Trophoblast cell (in vitro differentiated cells and primary cell): ENCODE measurements at regions not wholly inside any gene's neighbourhood (a gene's known extent, or its start where the extent isn't known, plus 50 kb on each side); places are given as distances from the start of the nearest gene placed in this dataset.

ENCODE experiments used
- DNase-seq, 2 donors: peaks; one replicate each; pipeline ENCODE4 v3.0.0-alpha.2; 2016
- H2AFZ ChIP-seq: 2 replicates; pipeline ENCODE4 v1.6.1; 2013; ENCODE audit warnings: low read length, moderate library complexity, mild to moderate bottlenecking; ENCODE audit not compliant: insufficient read depth, poor library complexity
- H2AK5ac ChIP-seq: 2 replicates; pipeline ENCODE4 v1.6.1; 2013; ENCODE audit warnings: mild to moderate bottlenecking, low read length
- H2BK120ac ChIP-seq: 2 replicates; pipeline ENCODE4 v1.6.1; 2013; ENCODE audit warnings: low read length, mild to moderate bottlenecking, moderate library complexity; ENCODE audit not compliant: insufficient read depth, poor library complexity
- H2BK12ac ChIP-seq: 2 replicates; pipeline ENCODE4 v1.6.1; 2013; ENCODE audit warnings: mild to moderate bottlenecking, low read length, moderate library complexity
- H2BK5ac ChIP-seq: 2 replicates; pipeline ENCODE4 v1.6.1; 2013; ENCODE audit warnings: low read length, low read depth, moderate library complexity, mild to moderate bottlenecking; ENCODE audit not compliant: poor library complexity
- H3K14ac ChIP-seq: 2 replicates; pipeline ENCODE4 v1.6.1; 2013; ENCODE audit warnings: mild to moderate bottlenecking, low read length
- H3K18ac ChIP-seq: 2 replicates; pipeline ENCODE4 v1.6.1; 2013; ENCODE audit warnings: mild to moderate bottlenecking, low read length
- H3K23ac ChIP-seq: 2 replicates; pipeline ENCODE4 v1.6.1; 2013; ENCODE audit warnings: low read length
- H3K27ac ChIP-seq: 2 replicates; pipeline ENCODE4 v1.5.1; 2013; ENCODE audit warnings: low read depth, mild to moderate bottlenecking, inconsistent platforms, low read length, moderate library complexity
- H3K27me3 ChIP-seq: 2 replicates; pipeline ENCODE4 v1.6.1; 2013; ENCODE audit warnings: inconsistent platforms, mild to moderate bottlenecking, low read length, moderate library complexity; ENCODE audit not compliant: insufficient read depth
- H3K36me3 ChIP-seq, 2 experiments: 1 replicate in 1 of 2; 2 replicates in 1 of 2; pipeline ENCODE4 v1.6.1; 2013; ENCODE audit warnings: low read length in 2 of 2, mild to moderate bottlenecking in 2 of 2, moderate library complexity in 1 of 2; ENCODE audit not compliant: insufficient read depth in 2 of 2, control insufficient read depth in 1 of 2
- H3K4ac ChIP-seq: 2 replicates; pipeline ENCODE4 v1.6.1; 2013; ENCODE audit warnings: low read depth, mild to moderate bottlenecking, low read length, moderate library complexity
- H3K4me1 ChIP-seq, 2 experiments: 1 replicate in 1 of 2; 2 replicates in 1 of 2; pipeline ENCODE4 v1.6.1; 2013; ENCODE audit warnings: low read length in 2 of 2, mild to moderate bottlenecking in 2 of 2, moderate library complexity in 1 of 2; ENCODE audit not compliant: insufficient read depth in 2 of 2, control insufficient read depth in 1 of 2
- H3K4me2 ChIP-seq: 2 replicates; pipeline ENCODE4 v1.6.1; 2013; ENCODE audit warnings: inconsistent platforms, mild to moderate bottlenecking, low read length, moderate library complexity
- H3K4me3 ChIP-seq: 2 replicates; pipeline ENCODE4 v1.5.1; 2013; ENCODE audit warnings: mild to moderate bottlenecking, low read depth, low read length, inconsistent platforms
- H3K79me1 ChIP-seq: one replicate; pipeline ENCODE4 v1.6.1; 2013; ENCODE audit warnings: low read length
- H3K79me2 ChIP-seq: 2 replicates; pipeline ENCODE4 v1.6.1; 2013; ENCODE audit warnings: low read length, mild to moderate bottlenecking; ENCODE audit not compliant: control insufficient read depth, insufficient read depth, poor library complexity
- H3K9ac ChIP-seq: 2 replicates; pipeline ENCODE4 v1.6.1; 2013; ENCODE audit warnings: mild to moderate bottlenecking, low read length
- H3K9me3 ChIP-seq: 2 replicates; pipeline ENCODE4 v1.6.1; 2013; ENCODE audit warnings: low read depth, mild to moderate bottlenecking, control low read depth, inconsistent platforms, low read length; ENCODE audit not compliant: insufficient read depth
- H4K12ac ChIP-seq: 2 replicates; pipeline ENCODE4 v1.6.1; 2013; ENCODE audit warnings: low read depth, mild to moderate bottlenecking, low read length, moderate library complexity
- H4K8ac ChIP-seq: 2 replicates; pipeline ENCODE4 v1.6.1; 2013; ENCODE audit warnings: low read depth, mild to moderate bottlenecking, low read length, moderate library complexity
- H4K91ac ChIP-seq: one replicate; pipeline ENCODE4 v1.6.1; 2013; ENCODE audit warnings: low read depth, mild to moderate bottlenecking, low read length, moderate library complexity
- WGBS: extraction: QIAGEN DNeasy Blood & Tissue Kit; methylation state at CpG from one replicate; pipeline ENCODE4 v1.1.7; 2013; ENCODE audit warnings: missing lambda C conversion rate; ENCODE audit not compliant: insufficient read length, insufficient coverage; ENCODE audit errors: extremely low coverage; 5-methylcytosine and 5-hydroxymethylcytosine counted together

- Histone ChIP-seq H3K79me2 (no peaks in the 10 kb centered on the region), H3K9ac (no peak overlapping the region), H3K4me3 (no peak overlapping the region), H2BK120ac (no peak overlapping the region), H2BK12ac (no peak overlapping the region), H2AFZ (no peak overlapping the region), H4K91ac (no peak overlapping the region), H2AK5ac (no peak overlapping the region), H3K23ac (no peak overlapping the region), H4K12ac (no peak overlapping the region), H3K36me3 (no peaks in the 10 kb centered on the region), H3K4me1 (peaks cover 0 to 3% of the 10 kb centered on the region in 2 experiments), H4K8ac (no peak overlapping the region), H3K27ac (no peak overlapping the region), H3K18ac (no peak overlapping the region), H3K4ac (no peak overlapping the region), H3K27me3 (no peaks in the 10 kb centered on the region), H3K14ac (no peak overlapping the region), H2BK5ac (no peak overlapping the region), H3K79me1 (no peaks in the 10 kb centered on the region), H3K4me2 (no peak overlapping the region), H3K9me3 (no peaks in the 10 kb centered on the region)
- no CpG with 5 or more reads among the region's 5 CpGs for WGBS
- no peak for DNase-seq
These were observed 64.7 kb upstream of the ACSL1 start for GRCh38 chr4:184890499-184890898.

- Histone ChIP-seq H3K79me1 (no peaks in the 10 kb centered on the region), H4K91ac (no peak overlapping the region), H3K4me1 (peaks cover 0 to 3% of the 10 kb centered on the region in 2 experiments), H3K79me2 (no peaks in the 10 kb centered on the region), H3K23ac (no peak overlapping the region), H2BK120ac (no peak overlapping the region), H3K27me3 (no peaks in the 10 kb centered on the region), H3K27ac (no peak overlapping the region), H3K18ac (no peak overlapping the region), H3K36me3 (no peaks in the 10 kb centered on the region), H3K14ac (no peak overlapping the region), H2AK5ac (no peak overlapping the region), H2BK5ac (no peak overlapping the region), H4K8ac (no peak overlapping the region), H3K9ac (no peak overlapping the region), H3K4ac (no peak overlapping the region), H3K9me3 (no peaks in the 10 kb centered on the region), H2BK12ac (no peak overlapping the region), H3K4me2 (no peak overlapping the region), H4K12ac (no peak overlapping the region), H2AFZ (no peak overlapping the region), H3K4me3 (no peak overlapping the region)
- no CpG with 5 or more reads among the region's 2 CpGs for WGBS
- no peak for DNase-seq
These were observed 66.1 kb upstream of the ACSL1 start for GRCh38 chr4:184891816-184892397.

DNA sequence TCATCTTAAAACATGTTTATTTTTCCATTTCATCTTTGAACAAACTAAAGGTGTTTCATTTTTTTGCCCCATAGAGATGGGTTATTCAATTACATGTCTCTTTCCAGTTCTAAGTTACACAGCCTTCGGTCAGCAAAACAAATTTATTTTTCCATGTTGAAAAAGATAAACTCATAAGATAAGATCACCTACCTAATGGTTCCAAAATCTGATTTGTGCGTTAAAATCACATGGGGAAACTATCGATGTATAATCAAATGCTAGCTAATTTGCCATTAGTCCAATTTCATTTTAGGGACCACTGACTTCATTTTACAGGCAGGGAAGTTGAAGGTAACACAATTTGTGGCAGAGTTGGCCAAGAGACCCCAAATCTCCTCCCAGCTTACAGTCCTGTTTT, 67.2 kb upstream of the ACSL1 start:
- Histone ChIP-seq H2AFZ (no peak overlapping the region), H3K27ac (no peak overlapping the region), H4K12ac (no peak overlapping the region), H3K4me2 (no peak overlapping the region), H3K4me3 (no peak overlapping the region), H3K9ac (no peak overlapping the region), H3K36me3 (no peaks in the 10 kb centered on the region), H2AK5ac (no peak overlapping the region), H3K4me1 (peaks cover 0 to 3% of the 10 kb centered on the region in 2 experiments), H2BK5ac (no peak overlapping the region), H3K23ac (no peak overlapping the region), H4K8ac (no peak overlapping the region), H2BK120ac (no peak overlapping the region), H3K14ac (no peak overlapping the region), H3K79me2 (no peaks in the 10 kb centered on the region), H3K9me3 (no peaks in the 10 kb centered on the region), H3K18ac (no peak overlapping the region), H3K79me1 (no peaks in the 10 kb centered on the region), H2BK12ac (no peak overlapping the region), H4K91ac (no peak overlapping the region), H3K27me3 (no peaks in the 10 kb centered on the region), H3K4ac (no peak overlapping the region)
- no peak for DNase-seq
- WGBS: no CpG with 5 or more reads among the region's 3 CpGs

DNA sequence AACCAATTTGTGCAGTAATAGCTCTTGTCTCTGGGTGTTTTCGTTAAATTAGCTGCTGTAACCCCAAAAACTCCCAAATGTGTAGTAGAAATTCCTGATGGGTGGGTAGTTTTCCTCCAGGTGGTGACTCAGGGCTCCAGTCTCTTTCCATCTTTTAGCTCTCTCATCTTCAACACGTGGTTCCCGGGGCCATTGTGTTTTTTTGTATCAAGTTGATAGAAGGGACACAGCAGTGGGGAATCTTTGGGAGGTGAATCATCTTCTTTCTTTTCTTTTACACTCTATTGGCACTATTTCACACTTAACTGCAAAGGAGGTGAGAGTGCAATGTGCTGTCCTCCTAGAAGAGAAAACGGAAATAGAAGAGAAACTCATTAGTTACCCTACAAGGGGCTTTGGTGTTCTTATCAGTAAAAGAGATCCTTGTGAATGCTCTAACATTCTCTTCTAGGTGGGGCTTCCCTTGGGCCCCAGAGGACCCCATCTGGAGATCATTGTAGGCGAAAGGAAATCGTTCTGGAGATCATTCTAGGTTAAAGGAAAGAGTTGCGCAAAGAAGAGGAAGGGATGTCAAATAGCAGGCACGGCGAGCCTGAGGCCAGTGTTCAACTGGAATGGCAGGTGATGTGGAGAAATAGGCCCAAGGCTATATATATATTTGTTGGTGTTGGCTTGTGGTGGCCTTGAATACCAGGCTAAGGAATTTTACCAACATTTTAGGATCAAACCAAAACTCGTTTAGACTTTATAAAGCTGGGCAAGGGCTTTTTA, 68.2 kb upstream of the ACSL1 start:
- Histone ChIP-seq H2BK12ac (no peak overlapping the region), H3K4me2 (no peak overlapping the region), H3K14ac (no peak overlapping the region), H3K23ac (no peak overlapping the region), H3K36me3 (no peaks in the 10 kb centered on the region), H3K27ac (no peak overlapping the region), H3K18ac (no peak overlapping the region), H2BK120ac (no peak overlapping the region), H3K4ac (no peak overlapping the region), H2AFZ (no peak overlapping the region), H2BK5ac (no peak overlapping the region), H4K8ac (no peak overlapping the region), H3K4me3 (no peak overlapping the region), H4K12ac (no peak overlapping the region), H3K27me3 (no peaks in the 10 kb centered on the region), H2AK5ac (no peak overlapping the region), H3K9me3 (no peaks in the 10 kb centered on the region), H3K79me1 (no peaks in the 10 kb centered on the region), H4K91ac (no peak overlapping the region), H3K79me2 (no peaks in the 10 kb centered on the region), H3K4me1 (peaks cover 0 to 3% of the 10 kb centered on the region in 2 experiments), H3K9ac (no peak overlapping the region)
- no CpG with 5 or more reads among the region's 10 CpGs for WGBS
- peak; percentile 75 to 88 for DNase-seq
